Inferior parietal cortex (tissue), 1 donor: ENCODE measurements at regions not wholly inside any gene's neighbourhood (a gene's known extent, or its start where the extent isn't known, plus 50 kb on each side); places are given as distances from the start of the nearest gene placed in this dataset.
"Not testable (repeated sequence)": the region's sequence is repeated elsewhere in the genome, so short reads cannot be mapped to it uniquely, and the experiment has no call there.

ENCODE experiments used
- DNase-seq: peaks from one replicate; pipeline ENCODE4 v3.0.0-alpha.2; 2016; ENCODE audit errors: extremely low spot score

DNA sequence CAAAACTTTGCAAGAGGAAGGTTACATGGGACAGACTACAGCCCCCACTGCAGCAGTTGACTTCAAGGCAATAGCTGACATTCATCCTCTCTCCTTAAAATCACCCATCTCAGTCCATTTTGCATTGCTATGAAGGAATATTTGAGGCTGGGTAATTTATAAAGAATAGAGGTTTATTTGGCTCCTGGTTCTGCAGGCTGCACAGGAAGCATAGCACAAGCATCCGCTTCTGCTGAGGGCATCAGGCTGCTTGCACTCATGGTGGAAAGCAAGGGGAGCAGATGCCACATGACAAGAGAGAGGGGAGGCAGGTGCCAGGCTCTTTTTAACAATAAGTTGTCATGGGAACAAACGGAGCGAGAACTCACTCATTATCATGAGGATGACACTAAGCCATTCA is 646.0 kb downstream of the ZEB2 start:
- no peak for DNase-seq

DNA sequence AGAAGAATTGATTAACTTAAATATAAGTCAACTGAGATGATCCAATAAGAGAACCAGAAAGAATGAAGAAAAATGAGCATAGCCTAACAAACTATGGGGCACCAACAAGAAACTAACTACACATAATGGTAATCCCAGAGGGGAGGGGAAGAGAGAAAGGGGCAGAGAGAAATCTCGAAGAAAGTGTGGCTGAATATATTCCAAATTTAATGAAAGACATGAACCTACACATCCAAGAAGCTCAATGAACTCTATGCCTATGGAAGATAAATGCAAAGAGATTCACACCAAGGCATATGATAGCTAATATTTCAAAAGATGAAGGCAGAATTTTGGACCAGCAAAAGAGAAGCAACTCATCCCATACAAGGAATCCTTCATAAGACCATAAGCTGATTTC is 649.2 kb downstream of the ZEB2 start:
- DNase-seq = no peak

DNA sequence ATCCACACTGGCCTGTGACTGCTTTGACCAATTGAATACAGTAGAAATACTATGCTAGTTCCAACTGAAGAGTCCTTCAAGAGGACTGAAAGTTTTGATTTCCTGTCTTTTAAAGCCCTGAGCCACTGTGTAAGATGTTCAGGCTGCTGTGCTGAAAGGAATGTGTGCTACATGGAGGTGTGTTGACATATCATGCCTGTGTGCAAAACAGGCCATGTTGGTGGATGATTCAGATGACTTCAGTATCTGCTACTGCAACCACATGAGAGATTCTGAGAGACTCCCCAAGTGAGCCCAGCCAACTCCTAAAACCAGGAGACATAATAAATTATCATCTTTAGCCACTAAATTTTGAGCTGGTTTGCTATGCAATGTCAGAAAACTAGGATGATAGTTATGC is 662.9 kb downstream of the ZEB2 start:
- DNase-seq = no peak

DNA sequence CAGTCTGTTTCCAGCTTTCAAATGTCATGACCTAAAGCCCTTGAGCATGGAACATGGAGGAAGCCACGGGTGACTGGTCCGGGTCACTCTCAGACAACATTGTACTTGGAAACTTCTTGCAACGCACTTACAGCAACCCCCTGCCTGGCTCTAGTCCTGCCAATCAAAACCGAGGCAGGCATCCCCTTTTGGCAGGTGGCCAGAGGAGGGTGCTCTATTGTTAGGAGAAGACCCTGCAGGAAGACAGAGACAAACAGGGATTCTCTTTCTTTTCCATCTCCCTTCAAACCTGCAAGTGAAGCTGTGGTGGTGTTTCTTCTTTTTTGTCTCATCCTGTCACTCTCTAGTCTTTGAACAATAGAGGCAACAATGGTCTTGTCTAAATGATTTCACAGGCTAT is 667.2 kb downstream of the ZEB2 start:
- DNase-seq = no peak

DNA sequence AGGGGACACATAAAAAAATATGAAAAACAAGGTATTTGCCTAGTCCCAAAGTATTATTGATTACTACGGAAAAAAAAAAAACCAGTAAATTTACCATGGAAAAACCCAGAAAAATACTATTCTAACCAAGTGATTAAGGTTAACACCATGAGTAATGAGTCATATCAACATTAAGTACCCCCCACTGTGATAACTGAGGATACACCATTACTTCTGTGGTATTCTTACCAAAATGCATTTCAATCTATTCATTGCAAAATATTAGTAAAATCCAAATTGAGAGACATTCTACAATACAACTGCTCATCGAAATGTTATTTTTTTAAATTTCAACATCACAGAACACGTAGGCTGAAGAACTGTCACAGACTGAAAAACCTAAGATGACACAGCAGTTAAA is 669.8 kb downstream of the ZEB2 start:
- no peak for DNase-seq

DNA sequence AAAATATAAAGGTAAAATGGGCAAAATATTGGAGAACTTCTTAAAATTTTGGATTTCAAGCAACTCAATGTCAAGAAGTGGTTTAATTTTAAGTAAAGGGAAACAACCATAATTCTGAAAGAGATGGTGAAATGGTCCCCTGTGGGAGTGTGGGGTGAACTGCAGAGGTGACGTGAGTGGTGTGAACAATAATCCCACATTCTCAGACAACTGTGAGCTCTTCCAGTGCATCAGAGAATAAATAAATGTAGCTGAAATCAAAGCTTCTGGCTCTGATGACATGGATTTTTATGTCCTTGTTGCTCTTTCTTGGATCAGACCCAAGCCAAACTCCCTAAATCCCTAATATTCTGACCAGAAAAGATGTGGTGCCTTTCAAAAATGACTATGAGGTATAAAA is 672.7 kb downstream of the ZEB2 start:
- DNase-seq = no peak

DNA sequence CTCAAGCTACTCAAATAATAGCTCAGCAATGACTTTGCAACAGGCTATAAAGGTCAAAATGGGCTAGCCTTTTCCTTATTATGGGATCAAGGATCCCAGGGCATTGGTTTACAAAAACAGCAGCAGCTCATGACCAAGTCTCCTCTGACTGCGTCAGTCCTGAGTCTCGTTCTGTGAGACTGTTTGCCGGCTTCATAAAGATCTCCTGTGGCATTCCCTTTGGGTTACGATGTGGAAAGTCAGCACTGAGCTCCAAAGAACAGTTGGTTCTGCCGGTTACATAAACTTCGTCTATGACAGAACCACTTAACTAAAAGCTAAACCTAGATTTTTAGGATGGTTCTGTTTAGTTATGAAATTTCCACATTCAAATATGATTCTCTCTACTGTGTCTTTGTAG is 674.9 kb downstream of the ZEB2 start:
- no peak for DNase-seq

DNA sequence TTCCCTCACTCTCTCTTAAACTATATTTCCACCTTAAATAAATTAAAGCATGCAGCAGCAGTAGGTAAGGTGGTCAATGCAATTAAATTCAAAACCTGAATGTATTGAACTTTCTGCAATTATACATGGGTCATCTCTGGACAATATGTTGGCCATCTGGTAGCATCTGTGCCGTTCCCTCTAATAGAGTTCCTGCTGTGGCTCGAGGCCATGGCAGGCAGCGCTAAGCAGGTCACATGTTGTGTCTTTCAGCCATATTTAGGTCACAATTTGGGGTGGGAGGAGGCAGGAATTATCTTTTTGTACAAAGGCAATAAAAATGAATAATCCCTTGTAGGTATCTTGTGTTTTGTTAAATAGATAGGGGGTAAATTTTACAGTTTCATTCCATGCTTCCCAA is 676.2 kb downstream of the ZEB2 start:
- no peak for DNase-seq

DNA sequence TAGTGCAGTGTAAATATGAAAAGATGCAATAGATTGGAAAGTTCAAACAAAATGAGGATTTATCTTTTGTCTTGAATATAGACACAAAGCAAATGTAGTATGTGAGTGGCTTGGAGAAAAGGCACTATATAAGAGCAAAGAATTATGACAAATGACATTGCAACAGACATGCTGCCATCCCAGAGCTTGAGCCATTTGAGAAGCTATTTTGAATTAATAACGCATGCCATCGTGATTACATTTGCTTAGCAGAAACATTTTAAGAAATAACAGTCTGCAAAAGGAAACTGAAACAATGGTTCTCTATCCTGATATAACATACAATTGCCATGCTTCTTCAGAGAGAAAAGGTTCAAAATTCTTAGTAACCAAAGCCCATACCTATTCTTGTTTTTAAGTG is 677.1 kb downstream of the ZEB2 start:
- DNase-seq = no peak

DNA sequence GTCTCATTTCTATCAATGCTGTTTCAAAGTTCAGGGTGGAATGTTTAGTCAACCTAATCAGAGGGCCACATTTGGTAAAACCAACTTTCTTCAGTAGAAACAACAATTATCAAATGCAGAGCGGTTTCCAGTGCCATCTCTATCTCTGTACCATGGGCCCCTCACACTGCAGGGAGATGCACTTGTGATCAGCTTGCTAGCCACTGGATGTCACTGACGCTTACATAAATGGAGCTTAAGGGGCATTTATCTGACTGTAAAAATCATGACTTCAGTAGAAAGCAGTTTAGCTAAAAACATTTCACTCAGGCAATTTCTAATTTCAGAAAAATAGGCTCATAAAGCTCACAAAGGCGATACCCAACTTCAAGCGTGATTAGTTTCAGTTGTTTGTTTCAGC is 678.0 kb downstream of the ZEB2 start:
- no peak for DNase-seq

DNA sequence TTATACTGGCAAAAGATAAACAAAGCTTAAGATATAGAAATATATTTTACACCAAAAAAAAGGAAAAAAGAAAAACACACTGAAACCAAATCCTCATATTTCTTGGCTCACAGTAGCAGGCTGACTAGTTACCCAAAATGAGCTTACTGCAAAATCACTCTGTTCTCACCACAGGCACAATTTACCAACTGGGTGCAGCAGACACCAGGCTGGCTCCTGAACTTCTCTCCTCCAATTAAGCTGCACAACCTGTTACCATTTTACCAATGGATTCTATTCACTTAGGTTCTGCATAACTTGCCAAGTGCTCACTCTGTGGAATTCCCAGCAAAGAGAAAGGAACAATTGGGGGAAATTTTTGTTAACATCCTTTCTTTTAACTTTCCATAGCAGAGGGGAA is 679.3 kb downstream of the ZEB2 start:
- no peak for DNase-seq

DNA sequence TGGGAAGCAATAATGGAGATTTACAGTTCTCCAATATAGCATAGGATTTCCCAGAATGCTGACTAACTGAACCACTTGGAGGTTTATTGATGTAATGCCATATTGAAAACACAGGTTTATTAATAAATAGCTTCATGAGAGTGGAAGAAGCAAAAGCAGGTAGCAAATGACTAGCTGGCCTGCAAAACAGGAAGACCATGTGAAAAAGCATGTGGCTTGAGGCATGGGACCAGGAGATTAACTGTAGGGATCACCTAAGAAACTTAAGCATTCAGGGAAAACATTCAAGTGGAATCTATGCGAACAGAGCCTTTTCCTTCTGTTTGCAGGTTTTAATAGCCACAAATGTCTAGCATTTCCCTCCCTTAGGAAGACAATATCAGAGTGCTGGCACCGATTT is 679.7 kb downstream of the ZEB2 start:
- DNase-seq = no peak

DNA sequence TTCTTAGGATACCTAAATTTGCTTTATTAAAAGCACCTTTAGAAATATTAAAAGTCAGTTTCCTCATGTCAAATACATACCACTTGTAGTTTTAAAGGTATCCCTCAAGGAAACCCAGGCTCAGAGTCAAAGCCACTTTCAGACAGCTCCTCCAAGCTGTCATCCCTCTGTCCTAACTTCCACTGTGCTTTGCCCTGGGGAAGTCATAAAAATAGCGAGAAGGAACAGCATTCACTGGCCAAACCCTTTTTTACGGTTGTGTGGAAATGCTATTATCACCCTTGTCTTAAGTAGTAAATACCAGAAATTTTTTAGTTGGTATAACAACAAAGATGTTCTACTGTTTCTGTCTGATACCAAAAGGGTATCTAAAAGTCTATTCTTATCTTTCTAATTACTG is 680.5 kb downstream of the ZEB2 start:
- DNase-seq = no peak

DNA sequence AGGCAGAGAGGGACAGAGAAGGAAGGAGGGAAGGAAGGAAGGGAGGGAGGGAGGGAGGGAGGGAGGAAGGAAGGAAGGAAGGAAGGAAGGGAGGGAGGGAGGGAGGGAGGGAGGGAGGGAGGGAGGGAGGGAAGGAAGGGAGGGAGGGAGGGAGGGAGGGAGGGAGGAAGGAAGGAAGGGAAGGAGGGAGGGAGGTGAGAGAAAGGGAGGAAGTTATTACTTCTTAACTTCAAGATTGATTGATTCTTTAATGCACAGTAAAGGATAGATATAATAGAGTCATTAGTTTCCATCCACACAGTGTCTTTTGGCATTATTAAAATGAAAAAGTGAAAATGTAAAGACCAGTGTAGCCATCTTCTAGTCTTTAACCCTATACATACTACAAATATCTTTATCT is 682.9 kb downstream of the ZEB2 start:
- DNase-seq = not testable (repeated sequence)

DNA sequence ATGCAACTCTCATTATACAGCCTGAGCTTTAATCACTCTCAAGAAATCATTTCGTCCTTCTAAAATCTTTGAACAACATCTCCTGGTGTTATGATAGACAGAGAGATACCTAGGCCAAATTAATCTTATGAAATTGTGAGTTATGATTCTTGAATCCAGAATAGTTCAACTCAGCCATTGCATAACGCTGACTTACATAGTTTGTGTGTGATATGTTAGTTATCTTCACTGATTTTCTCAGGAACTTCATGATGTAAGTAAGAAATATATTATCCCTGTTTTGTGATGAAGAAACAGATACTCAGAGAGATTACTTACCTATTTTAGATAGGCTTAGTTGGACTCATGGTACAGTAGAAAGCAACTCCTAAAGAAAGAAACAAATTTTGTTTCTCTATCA is 684.4 kb downstream of the ZEB2 start:
- no peak for DNase-seq

DNA sequence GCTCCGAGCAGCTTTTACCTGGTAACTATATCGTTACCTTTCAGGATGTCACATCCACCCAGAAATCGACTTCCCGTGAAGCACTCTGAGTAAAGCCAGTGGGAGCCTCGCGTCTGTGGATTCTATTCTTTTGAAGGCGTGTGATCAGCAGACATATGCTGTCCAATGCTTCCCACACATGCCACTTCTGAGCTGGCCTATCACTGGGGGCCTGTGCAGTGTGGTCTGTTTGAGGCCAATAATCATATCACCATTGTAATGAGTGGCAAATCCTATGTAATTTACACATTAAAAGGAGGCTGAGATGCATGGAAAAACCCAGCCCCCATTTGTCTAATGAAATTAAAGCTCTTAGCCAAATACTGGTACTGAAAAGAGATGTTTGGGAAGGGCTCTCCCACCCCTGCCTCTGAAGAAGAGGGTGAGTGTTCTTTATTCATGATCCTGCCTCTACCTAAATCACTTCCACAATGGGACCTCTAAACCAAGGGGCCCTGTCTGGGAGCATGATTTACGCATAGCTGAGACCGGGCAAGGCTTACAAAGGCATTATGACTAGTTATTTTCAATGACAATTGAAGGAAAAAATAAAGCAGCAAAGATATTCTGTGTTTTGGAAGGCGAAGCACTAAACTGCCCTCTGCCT is 686.8 kb downstream of the ZEB2 start:
- DNase-seq = no peak

DNA sequence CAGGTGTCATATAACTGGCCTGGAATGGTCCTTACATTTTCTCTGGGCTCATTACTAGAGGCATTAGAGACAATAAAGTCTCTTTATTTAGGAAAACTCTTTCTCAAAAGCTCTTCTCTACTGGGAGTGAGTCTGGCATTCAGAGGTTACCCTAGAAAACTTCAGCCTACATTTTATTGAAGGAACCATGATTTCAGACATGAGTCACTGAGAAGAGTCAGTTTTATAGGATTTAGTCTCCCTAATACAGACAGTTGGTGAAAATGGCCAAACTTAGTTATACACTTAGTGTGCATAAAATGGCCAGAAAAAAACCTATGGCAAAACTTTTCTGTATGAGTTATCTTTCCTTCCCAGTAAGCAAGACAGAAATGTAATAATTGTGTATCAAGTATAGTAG is 689.4 kb downstream of the ZEB2 start:
- no peak for DNase-seq

DNA sequence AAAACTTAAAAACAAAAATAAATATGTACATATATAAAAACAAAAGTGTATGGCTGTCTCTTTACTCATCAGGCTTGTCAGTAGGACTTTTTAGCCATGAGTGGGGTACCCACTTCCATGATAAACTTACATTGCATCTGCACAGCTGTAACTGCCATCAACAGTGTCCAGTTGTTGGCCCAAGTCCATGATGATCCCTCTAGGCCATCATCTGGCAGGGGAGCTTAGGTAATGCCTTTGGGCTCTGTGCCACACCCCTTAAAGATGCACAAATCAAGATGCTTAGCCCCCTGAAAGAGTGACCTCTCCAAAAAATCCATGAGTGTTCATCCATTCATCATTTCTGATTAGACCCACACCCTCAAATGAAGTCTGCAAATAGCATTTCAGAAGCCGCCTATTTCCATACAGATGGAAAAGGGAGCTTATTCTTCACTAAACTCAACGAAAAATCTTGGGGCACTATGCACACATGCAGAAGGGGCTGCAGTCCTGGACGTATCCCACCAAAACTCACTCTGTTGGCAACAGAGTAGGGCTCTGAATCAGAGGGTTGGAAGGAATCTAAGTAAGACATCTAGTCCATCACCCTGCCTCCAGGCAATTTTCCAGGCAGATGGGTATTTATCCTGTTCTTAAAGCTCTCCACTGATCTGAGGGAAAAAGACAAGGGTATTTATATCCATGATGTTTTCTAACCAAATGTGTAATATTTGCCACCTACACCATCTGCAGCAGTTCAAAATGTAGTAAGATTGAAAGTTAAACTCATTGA is 691.0 kb downstream of the ZEB2 start:
- DNase-seq = no peak

DNA sequence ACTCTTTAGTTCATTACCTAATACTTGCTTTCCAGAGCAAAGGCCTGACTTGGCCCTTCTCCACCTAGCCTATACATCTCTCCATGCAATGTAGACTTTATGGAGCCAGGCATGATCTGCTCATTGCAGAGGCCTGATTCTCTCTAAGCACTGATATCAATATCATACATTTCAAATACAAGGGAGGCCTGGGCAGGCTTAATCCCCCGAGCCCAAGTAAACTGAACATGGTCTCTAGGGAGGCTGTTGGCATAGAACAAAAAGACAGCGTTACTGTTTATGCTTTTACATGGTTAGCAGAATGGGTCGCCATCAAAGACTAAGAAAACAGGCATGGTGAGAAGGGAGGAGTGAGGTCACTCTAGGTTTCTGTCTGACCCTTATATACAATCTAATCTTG is 695.1 kb downstream of the ZEB2 start:
- no peak for DNase-seq

DNA sequence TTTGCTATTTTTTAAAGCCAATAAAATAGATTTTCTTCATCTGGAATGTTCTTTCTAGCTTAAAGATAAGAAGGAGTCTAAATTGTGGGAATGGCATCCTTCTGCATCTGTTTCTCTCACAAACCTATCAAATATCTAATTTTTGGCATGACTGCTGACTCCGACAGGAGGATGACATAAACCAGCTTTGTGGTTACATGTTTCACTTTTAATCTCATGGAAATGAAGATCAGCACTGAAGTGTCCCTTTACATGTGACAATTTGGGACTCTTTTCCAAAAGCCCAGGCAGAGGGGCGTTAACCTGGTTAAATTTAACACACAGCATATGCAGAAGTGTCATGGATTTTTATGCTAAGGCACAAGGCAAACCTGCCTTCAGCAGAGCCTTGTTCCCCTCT is 694.7 kb downstream of the ARHGAP15 start:
- DNase-seq = no peak

DNA sequence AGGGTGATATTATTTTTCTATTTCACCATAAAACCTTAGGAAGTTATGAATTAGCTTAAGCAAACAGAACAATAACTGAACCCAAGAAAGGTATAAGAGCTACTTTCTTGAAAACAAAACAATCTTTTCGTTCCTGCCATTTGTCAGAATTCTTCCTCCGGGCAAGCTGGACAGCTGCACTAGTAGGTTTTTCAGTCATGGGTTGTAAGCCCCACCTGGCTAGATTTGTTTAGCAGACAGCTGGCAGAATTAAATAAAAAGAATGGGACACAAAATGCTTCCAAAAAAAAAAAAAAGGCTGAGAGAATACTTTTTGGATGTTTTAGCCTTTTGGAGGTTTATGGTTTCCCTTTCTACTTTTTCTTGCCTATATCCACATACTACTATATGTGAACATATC is 694.1 kb downstream of the ARHGAP15 start:
- no peak for DNase-seq

DNA sequence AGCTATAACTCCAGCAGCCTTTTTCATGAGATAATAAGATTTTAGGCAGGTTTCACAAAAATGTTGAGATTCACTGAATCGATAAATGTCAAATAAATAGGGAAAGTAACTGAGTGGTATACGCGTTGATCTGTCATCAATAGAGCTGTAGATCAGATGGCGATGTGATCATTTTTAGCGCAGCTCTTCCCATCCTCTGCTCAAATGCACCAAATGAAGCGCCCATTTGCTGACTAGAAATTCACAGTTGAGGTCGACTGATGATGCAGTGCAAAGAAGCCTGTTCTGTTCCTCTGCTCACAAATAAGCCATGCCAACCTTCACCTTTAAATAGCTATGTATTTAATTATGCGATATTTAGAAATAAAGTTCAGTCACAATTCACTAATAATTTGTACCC is 693.5 kb downstream of the ARHGAP15 start:
- no peak for DNase-seq

DNA sequence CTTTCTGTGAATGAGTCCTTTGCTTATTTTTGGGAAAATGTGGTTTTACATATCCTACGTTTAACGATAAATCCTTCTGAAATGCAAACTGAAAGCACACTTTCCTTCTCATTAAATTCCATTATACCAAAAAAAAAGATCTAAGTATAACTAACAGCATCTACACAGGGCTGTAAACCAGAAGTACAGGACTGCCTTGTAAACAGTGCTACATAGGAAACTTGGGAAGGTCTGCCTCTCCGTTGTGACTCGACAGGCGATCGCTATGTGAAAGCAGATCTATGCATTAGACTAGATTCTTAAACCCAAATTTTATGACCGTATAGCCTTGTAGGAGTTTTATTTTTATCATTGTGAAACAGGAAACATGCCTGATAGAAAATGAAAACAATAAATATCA is 690.5 kb downstream of the ARHGAP15 start:
- no peak for DNase-seq

DNA sequence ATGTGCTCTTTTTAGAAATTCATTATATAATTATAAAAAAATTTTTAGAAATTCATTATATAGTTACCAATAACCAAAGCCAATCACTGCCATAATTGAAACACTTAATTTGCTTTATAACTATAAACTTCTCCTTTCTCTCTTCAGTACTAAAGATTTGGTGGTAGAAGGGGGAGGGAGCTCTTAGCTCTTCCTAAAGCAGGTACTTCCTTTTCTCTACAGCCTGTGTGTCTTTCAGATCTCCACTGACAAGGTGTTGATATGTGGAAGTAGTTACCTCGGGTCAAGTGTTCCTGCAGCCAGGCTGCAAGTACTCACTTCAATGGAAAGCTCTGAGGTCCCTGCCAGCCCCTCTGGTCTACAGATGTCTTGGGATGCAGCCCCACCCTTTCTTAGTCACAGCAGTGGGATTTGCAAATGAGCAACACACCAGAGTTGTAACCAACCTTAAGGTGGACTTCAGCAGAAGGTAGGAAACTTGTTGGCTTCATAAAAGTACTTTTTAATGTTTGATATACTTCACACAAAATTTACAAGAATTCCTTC is 690.0 kb downstream of the ARHGAP15 start:
- DNase-seq = no peak
